Cerebellar nuclear complex (tissue), 1 donor: ENCODE measurements at regions not wholly inside any gene's neighbourhood (a gene's known extent, or its start where the extent isn't known, plus 50 kb on each side); places are given as distances from the start of the nearest gene placed in this dataset.
"Not testable (repeated sequence)": the region's sequence is repeated elsewhere in the genome, so short reads cannot be mapped to it uniquely, and the experiment has no call there.

Source experiments
- DNase-seq, 2 experiments: peaks; one replicate each; lab custom pipeline; 2025; lab: John Stamatoyannopoulos, UW

DNA sequence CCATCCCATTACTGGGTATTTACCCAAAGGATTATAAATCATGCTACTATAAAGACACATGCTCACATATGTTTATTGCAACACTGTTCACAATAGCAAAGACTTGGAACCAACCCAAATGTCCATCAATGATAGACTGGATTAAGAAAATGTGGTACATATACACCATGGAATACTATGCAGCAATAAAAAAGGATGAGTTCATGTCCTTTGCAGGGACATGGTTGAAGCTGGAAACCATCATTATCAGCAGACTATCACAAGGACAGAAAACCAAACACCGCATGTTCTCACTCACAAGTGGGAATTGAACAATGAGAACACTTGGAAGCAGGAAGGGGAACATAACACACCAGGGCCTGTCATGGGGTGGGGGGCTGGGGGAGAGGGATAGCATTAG, 249.6 kb upstream of the RASGRP1 start:
- DNase-seq, result not testable (repeated sequence)

DNA sequence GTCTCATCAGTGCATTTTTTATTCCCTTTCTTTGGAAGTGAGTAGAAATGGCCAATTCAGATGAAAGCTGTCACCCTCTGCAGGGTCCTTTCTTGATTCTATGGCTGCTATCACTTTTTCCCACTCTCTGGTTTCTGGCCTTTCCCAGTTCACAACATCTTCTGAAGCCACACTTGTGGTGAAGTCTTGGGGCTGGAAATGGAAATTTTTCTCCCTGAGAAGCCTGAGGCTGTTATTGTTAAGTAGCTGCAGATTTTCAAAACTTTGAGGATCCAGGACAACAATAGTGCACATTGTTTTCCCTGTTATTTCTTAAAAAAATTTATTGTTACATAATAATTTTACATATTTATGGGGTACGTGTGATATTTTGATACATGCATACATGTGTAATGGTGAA, 250.3 kb upstream of the RASGRP1 start:
- DNase-seq, result no peak

DNA sequence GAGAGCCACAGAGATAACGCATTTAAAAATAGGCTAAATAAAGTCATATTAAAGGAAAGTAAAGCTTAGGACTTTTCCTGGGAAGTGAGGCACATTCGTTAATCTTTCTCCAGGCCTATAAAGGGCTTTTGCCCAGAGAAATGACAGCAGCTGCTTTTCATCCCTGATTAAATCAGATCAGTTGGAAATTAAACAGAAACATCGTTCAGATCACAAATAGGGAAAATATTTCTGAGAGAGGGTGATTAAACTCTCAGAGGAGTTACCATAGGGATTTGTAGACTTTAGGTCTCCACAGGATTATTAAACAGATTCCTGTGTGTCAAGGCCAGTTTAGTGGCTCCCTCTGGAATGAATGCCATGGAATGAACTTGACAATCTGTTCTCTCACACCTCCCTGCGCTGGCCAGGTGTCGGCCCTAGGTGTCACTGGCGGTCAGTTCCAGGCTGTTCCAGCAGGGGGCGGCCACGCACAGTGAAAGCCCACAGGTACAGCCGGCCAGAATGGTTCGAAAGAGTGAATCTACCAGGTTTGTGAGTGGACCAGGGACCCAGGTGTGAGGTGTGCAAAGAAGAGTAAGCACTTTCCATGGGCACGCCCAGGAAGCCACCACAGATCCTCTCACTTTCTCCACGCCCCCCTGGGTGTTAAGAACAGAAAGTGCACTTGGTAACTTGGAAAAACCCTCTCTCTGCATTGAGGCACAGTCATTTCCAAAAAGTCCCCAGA, 253.0 kb upstream of the RASGRP1 start:
- peak; percentile 6 to 77 for DNase-seq

DNA sequence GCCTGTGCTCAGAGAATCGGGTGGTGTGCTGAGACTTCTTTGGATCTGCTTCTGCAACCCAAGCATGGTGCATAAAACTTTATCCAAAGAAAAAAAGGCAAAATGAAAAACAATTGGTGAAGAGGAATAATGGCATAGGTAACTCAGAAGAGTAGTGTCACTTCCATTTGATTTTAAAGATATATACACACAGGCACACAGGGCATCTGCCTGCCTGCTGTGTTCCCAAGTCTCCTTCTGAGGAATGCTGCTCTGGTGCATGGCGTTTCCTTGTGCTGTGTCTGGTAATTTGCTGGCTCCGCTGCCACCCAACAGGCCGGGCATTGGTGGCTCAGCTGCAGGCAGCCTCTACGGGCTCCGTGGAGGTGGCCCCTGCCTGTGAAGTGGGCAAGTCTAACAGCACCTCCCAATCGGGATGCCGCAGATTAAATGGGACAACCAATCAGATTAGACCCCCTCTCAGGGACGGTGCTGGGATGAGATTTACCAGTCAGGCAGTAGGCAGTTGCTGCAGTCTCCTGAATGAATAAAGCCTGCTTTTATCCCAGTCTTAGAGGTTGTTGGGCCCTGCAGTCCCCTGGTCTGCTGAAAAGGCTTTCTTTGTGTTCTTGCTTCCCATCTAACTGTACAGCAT, 253.7 kb upstream of the RASGRP1 start:
- DNase-seq, result no peak

DNA sequence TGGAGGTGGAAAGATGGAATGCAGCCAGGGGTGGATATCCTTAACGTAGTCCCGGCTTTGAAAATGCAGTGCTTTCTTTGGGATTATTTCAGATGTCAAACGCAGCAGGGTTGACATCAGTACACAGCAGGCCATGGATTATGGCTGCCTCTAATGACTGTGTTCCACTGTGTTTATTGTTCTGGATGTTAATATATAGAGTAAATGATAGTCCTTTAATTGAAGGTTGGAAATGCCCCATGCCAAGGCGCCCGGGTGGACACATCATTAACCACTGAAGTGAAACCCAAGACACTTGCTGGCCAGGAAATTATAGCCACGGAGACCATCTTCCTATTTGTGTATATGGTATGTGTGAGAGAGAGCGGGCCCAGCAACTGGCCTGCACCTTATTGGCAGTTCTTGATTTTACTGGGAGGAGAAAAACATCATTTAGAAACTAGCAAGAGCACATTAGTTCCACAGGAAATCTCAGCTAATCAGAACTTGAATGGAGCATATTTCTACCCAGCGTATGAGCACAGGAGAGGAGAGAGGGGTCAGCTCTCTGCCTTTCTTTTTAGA, 254.9 kb upstream of the RASGRP1 start:
- DNase-seq, result no peak

DNA sequence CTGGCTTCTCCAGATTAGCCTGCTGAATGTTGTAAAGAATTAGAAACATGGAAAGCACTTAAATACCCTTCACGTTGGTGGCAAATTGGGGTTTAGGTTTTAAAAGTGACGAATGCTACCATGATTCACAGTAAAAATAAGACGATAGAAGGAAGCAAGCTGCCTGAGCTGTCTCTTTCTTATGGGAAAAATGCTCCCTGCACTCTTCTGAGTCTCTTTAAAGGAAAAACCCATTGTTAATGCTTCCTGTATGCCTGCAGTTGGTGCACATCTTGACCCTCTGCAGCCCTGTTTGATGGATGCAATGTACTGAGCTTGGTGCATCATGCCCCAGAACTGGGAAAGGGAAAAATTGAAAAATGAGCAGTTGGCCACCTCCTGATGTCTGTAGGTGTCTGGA, 258.6 kb upstream of the RASGRP1 start:
- DNase-seq, result no peak

DNA sequence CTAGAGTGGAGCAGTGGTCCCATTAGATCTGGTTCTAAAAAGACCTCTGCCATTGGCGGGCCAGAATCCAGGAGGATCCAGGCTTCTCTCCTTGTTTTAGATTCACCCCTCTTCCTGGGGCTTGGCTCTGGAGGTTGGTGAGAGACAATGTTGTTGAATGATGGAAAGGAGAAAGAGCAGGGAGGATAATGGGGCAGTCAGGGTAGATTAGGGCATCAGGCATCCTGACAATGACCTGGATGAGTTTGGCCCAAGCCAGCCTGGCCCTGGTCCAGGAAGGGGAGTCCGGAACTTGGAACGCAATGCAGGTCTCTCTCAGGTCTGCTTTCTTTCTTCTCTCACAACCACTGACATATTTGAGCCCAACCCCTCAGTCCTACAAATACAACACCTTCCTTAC, 260.1 kb upstream of the RASGRP1 start:
- DNase-seq, result no peak

DNA sequence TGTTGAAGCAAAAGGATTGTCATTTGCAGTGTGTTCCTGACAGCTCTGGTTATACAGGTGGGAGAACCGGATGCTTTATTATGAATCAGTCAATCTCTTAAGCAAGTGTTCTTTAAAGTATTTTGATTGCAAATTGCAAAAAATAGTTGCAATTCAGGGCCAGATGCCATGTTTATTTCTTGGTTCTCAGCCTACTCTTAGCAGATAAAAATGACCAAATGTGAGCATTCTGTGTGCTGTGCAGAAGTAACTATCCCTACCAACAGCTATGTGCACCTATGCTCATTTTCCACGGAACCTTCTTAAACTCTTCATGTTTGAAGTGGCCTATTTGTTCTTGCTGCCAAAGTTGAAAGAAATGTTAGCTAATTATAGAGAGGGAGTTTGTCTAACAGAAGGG, 262.3 kb upstream of the RASGRP1 start:
- no peak for DNase-seq

DNA sequence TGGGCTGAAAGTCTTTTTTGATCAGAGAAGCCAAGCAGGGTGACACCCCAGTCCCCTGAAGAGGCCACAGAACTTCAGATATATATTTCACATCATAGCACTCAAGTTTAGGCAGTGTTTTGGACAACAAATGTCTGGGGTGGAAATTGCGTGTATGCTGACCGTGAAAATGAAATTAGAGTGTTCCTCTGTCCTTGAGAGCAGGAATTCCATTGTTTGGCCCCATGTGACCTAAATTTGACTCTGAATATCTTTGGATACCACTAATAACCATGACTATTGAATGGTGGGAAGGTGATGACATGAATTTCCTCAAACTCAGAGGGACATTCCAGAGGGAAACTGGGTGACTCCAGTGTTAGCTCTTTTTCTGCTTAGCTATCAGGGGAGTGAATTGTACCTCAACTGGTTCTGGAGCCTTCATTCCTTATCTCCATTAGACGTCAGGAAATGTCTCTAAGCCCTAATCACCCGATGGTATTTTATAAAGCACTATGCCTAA, 263.5 kb upstream of the RASGRP1 start:
- DNase-seq, result no peak

DNA sequence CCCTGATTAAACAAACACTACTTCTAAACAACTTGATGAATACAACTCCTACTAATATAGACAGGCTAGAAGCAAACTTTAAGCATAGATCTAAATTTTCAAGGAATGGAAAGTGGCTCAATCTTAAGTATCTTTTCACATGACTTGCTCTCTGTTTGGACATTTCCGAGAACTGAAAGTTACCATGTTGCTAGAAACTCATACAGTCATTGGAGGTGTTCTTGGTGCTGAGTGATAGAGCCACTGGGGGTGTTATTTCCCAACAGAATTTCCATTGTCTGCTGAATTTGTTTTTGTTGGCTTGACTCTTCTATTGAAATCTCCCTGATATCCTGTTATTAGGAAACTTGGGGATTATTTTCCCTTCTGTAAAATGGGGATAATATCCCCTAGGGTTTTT, 264.5 kb upstream of the RASGRP1 start:
- no peak for DNase-seq

DNA sequence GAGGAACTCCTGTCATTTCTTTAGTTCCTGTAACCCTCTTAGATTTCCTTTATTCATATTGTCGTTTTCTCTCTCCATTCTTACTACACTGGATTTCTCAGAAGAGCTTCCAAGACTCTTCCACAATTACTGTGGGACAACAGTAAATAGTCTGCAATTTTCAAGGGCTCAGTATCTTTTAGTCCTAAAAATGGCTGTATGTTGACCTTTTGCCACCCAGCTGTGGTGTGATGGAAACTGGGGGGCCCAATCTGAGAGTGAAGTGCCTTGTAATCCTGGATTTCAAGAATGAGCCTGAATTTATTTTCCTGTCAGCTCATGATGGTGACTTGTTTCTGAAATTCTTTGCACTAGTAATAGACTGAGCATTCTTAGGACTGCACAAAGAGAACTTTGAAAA, 277.6 kb upstream of the RASGRP1 start:
- DNase-seq, result no peak

DNA sequence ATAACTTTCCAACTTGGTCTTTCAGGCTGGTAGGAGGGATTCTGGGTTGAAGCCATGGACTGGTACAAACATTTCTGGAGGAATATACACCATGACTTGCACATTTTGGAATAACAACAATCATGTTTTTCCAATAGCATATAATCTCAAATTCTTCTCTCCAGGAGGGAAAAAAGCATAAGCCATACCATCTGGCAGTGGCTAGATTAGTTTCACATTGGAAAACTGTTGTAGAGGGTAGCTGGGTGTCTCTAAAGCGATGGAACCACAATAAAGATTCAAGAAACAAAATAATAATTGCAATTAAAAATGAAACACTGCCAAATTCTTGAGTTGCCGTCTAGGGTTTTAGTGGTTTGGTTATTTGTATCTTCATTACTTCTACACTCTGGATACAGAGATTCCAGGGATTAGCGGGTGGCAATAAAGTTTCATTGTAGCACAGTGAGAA, 278.5 kb upstream of the RASGRP1 start:
- DNase-seq, result no peak

DNA sequence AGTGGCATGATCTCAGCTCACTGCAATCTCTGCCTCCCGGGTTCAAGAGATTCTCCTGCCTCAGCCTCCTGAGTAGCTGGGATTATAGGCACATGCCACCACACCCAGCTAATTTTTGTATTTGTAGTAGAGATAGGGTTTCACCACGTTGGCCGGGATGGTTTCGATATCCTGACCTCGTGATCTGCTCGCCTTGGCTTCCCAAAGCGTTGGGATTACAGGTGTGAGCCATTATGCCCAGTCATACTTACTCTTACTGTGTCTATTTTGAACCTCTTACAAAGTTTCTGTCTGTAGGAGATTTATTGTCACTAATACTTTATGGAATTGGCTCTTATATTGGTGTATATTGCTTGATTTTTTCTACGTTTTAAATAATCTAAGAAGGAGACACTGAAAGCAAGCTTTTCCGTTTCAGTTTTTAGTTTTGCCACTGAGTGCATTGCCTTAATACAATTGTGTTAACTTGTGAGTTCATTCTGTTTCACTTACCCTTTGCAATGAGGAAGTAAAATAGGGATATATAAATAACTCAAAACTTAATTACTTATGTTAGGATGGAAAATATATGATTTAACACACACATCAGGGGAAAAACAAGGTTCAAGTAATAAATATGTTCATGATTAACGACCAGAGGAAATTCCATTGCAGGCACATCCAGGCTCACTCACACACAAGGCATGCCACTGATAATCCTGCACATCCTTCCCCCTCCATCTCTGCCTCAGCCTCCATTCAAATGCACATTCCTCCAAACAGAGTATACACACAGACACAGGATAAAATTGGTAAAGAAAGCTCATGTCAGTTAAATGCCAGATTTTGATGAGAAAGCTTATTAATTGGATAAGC, 279.3 kb upstream of the RASGRP1 start:
- no peak for DNase-seq

DNA sequence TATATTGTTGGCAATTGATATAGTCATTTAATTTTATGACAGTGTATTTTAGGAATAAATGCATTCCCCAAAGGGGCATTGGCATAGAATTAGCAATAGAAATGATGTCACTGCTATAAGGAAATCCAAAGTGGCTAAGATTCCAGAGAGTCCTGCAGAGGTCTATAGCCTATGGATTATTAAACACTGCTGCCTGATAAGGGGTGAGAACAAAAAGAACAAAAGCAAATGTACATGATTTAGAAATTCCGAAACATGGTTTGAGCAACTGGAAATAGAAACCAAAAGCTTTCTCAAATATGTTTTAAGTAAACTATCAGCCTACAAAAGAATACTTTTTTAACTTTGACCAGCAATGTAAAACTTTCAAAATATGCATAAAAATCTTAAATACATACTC, 280.1 kb upstream of the RASGRP1 start:
- no peak for DNase-seq

DNA sequence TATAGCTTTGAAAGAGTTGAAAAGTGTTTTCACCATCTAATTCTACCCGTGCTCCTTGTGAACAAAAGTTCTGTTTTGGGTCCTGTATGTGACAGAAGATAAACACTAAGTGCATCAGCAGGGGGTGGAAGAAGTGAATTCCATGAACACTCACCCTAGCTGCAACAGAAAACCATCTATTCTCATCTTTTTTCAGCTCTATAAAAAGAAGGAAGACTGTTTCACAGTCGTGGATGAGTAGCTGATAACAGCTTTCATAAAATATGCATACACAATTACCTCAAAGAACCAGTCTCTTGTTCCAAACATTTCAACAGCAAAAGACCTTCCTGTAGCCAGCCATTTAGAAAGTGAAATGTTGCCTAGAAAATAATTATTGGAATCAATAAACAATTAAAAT, 281.7 kb upstream of the RASGRP1 start:
- DNase-seq, result no peak

DNA sequence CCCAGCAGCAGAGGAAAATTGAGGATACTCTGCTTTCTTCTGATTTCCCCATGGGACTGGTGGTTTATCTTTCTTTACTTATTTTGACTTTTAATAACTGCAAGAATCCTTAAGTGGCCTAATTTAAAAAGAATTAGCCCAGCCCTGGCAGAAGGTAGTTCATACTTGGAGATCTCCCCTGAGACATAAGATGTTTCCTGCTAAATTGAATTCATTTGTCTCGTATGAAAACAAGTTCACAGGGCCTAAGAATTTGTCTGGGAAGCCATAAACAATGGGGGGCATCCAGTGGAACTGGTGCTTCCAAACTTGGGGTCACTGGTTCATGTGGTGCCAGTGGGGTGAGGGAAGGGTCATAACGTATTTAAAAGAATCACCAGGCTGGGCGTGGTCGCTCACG, 283.1 kb upstream of the RASGRP1 start:
- no peak for DNase-seq

DNA sequence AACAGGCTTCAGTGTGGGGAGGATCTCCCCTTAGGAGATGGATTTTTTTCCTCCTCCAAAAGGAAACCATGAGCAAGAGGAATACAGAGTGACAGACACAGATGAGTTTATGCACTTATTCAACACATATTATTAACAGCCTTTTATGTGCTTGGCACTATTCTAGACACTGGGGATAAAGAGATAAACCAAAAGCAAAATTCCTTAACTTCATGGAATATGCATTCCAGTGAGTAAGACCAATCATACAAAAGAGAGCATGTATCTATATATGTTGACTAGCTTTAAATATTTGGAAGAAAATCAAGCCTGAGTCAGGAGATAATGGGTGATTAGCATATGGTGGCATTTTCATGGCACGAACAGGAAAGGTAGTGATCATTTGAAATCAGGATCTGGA, 284.4 kb upstream of the RASGRP1 start:
- no peak for DNase-seq

DNA sequence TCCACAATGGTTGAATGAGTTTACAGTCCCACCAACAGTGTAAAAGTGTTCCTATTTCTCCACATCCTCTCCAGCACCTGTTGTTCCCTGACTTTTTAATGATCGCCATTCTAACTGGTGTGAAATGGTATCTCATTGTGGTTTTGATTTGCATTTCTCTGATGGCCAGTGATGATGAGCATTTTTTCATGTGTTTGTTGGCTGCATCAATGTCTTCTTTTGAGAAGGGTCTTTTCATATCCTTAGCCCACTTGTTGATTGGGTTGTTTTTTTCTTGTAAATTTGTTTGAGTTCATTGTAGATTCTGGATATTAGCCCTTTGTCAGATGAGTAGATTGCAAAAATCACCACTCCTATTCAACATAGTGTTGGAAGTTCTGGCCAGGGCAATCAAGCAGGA, 287.6 kb upstream of the RASGRP1 start:
- not testable (repeated sequence) for DNase-seq

DNA sequence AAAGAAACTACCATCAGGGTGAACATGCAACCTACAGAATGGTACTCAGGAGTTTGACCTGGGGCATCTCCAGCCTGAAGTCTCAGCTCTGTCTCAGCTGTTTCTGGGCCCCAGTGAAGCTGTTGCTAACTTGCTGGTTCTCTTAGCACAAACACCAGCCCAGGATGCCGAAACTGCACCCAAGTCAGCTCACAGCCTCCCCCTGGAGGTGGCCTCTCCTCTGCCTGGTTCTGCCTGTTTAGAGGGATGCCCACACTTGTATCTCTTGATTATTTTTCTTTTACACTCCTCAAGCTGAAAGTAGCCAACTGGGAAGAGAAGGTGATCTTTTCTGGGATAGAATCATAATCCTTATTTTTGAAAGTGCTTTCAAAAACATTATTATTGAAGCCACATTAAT, 289.0 kb upstream of the RASGRP1 start:
- DNase-seq, result no peak

DNA sequence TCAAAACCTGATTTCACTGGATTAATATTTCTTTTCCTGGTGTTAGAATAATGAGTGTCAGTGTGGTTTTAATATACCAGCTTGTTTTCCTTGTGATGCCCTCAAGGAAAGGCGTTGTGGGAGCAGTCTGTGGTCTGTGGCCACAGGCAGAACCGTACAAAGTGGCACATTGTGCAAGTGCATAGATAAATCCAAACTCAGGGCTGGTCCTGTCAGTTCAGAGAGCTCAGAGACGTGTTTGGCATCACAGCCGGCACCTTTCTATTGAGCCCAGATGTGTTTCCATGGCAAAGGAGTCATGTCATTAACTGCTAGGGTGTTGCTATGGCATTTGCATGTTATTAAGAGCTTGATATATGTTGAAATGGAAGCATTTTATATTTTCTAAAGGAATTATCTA, 289.9 kb upstream of the RASGRP1 start:
- no peak for DNase-seq

DNA sequence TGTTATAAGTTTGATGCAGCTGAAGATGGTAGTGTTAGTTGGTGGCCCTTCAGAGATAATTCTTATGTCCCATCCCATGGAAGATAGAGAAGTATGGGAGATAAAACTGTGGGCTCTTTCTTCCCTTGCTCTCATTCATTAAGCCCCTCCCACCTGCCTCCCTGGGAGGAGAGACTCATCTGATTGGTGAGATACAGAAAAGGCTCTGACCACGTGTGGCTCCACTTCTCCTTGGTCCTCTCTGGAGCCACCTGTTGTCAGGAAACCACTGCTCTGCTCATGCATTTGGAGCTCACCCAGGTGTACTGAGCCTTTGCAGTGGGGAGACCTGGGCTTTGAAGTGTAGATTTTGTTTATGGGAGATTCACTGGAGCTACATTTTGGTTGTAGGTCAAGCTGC, 293.2 kb upstream of the RASGRP1 start:
- no peak for DNase-seq

DNA sequence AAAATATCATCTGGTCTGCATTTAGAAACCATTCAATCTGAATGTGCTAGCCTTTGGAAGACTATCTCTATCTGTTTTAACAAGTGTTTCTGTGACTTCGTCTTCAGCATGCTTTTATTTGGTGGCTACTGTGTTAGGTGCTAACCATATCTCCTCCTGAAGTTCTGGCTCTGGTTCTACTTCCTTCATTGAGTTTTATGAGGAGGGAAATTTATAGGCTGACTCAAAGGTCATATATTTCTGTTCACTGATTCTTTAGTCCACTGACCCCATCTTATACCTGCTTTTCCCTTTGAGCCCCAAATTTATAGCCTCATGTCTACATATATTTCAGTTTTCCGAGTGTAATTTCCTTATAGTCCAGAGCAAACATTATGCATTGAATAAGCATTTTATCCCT, 295.0 kb upstream of the RASGRP1 start:
- DNase-seq, result no peak
